ENCODE measurements at regions not wholly inside any gene's neighbourhood (a gene's known extent, or its start where the extent isn't known, plus 50 kb on each side); places are given as distances from the start of the nearest gene placed in this dataset.

DNA sequence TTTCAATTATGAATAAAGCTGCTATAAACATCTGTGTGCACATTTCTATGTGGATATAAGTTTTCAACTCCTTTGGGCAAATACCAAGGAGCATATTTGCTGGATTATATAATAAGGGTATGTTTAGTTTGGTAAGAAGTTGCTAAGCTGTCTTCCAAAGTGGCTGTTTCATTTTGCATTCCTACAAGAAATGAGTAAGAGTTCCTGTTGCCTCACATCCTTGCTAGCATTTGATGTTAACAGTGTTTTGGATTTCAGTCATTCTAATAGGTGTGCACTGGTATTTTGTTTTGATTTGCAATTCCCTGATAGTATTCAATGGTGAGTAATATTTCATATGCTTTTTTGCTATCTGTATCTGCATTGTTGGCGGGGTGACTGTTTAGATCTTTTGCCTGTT lies 120.7 kb upstream of the MDFIC2 start (continued):
- TF ChIP-seq SMC3 (conservative IDR thresholded peaks at IDR 0.05; ENCODE audit: poor library complexity): no peak

GRCh38 chr3:70431911-70432310 lies 119.5 kb upstream of the MDFIC2 start:
- Histone ChIP-seq H2AFZ (ENCODE audit: low read depth, low read length) (no peak overlapping the region), H4K20me1 (ENCODE audit: insufficient read depth) (no peaks in the 10 kb centered on the region), H3K27me3 (ENCODE audit: insufficient read depth, low read depth, low read length) (no peaks in the 10 kb centered on the region), H3K4me2 (ENCODE audit: low read length) (no peak overlapping the region), H3K9me2 (ENCODE audit: insufficient read depth, low read length) (no peaks in the 10 kb centered on the region), H3K79me2 (replicated peaks; ENCODE audit: insufficient read depth, low read length) (no peaks in the 10 kb centered on the region), H3K4me3 (ENCODE audit: low read length) (no peak overlapping the region), H3K27ac (ENCODE audit: low read length) (no peak overlapping the region), H3K9me3 (ENCODE audit: low read length) (no peaks in the 10 kb centered on the region), H3K9ac (ENCODE audit: low read length) (no peak overlapping the region), H3K36me3 (ENCODE audit: insufficient read depth, low read length) (no peaks in the 10 kb centered on the region), H3F3A (ENCODE audit: insufficient read depth, low read length, poor library complexity, severe bottlenecking) (no peaks in the 10 kb centered on the region)
- TF ChIP-seq POLR2AphosphoS5 (IDR thresholded peaks at IDR 0.05) (no peak), CTCF (IDR thresholded peaks at IDR 0.05; ENCODE audit: poor library complexity, severe bottlenecking) (no peak), EZH2 (IDR thresholded peaks at IDR 0.05; ENCODE audit: borderline replicate concordance, insufficient read depth, low read length, poor library complexity, severe bottlenecking) (no peak), SMC3 (conservative IDR thresholded peaks at IDR 0.05; ENCODE audit: poor library complexity) (no peak), EP300 (conservative IDR thresholded peaks at IDR 0.05; ENCODE audit: poor library complexity, severe bottlenecking) (no peak), RAD21 (conservative IDR thresholded peaks at IDR 0.05) (no peak), MXI1 (conservative IDR thresholded peaks at IDR 0.05; ENCODE audit: poor library complexity, severe bottlenecking) (no peak), TAF1 (IDR thresholded peaks at IDR 0.05; ENCODE audit: low read depth) (no peak)
- TF ChIP-seq, protein P1, sequence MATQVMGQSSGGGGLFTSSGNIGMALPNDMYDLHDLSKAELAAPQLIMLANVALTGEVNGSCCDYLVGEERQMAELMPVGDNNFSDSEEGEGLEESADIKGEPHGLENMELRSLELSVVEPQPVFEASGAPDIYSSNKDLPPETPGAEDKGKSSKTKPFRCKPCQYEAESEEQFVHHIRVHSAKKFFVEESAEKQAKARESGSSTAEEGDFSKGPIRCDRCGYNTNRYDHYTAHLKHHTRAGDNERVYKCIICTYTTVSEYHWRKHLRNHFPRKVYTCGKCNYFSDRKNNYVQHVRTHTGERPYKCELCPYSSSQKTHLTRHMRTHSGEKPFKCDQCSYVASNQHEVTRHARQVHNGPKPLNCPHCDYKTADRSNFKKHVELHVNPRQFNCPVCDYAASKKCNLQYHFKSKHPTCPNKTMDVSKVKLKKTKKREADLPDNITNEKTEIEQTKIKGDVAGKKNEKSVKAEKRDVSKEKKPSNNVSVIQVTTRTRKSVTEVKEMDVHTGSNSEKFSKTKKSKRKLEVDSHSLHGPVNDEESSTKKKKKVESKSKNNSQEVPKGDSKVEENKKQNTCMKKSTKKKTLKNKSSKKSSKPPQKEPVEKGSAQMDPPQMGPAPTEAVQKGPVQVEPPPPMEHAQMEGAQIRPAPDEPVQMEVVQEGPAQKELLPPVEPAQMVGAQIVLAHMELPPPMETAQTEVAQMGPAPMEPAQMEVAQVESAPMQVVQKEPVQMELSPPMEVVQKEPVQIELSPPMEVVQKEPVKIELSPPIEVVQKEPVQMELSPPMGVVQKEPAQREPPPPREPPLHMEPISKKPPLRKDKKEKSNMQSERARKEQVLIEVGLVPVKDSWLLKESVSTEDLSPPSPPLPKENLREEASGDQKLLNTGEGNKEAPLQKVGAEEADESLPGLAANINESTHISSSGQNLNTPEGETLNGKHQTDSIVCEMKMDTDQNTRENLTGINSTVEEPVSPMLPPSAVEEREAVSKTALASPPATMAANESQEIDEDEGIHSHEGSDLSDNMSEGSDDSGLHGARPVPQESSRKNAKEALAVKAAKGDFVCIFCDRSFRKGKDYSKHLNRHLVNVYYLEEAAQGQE (IDR thresholded peaks at IDR 0.05; ENCODE audit: borderline replicate concordance): no peak

DNA sequence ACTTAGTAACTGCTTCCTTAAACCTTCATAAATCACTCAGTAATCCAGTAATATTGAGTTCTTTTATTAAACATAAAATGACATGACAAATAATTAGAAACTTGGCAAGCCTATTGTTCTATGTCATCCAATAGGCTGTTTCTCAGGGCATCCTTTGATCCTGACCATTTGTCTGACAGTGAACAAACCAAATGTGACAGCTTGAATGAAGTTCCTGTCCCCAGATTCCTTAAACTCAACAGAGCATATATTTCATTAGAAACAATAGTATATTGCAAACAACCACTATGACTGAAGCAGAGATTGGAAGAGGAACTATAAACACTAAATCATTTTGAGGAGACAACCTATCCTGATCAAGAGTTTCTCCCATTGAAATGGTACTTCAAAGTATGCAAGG lies 113.6 kb upstream of the MDFIC2 start:
- no peak overlapping the region for H3K4me3 ChIP-seq (ENCODE audit: low read length)
- H3K36me3 ChIP-seq (ENCODE audit: insufficient read depth, low read length): no peaks in the 10 kb centered on the region
- H3K9me2 ChIP-seq (ENCODE audit: insufficient read depth, low read length): no peaks in the 10 kb centered on the region
- no peak overlapping the region for H2AFZ ChIP-seq (ENCODE audit: low read depth, low read length)
- no peak overlapping the region for H3K4me2 ChIP-seq (ENCODE audit: low read length)
- no peaks in the 10 kb centered on the region for H3K9me3 ChIP-seq (ENCODE audit: low read length)
- H3K79me2 ChIP-seq (replicated peaks; ENCODE audit: insufficient read depth, low read length): no peaks in the 10 kb centered on the region
- no peaks in the 10 kb centered on the region for H4K20me1 ChIP-seq (ENCODE audit: insufficient read depth)
- H3F3A ChIP-seq (ENCODE audit: insufficient read depth, low read length, poor library complexity, severe bottlenecking): no peaks in the 10 kb centered on the region
- TF ChIP-seq EZH2 (IDR thresholded peaks at IDR 0.05; ENCODE audit: borderline replicate concordance, insufficient read depth, low read length, poor library complexity, severe bottlenecking): no peak
- no peak for TF ChIP-seq MXI1 (conservative IDR thresholded peaks at IDR 0.05; ENCODE audit: poor library complexity, severe bottlenecking)
- H3K27ac ChIP-seq (ENCODE audit: low read length): no peak overlapping the region
- no peaks in the 10 kb centered on the region for H3K27me3 ChIP-seq (ENCODE audit: insufficient read depth, low read depth, low read length)
- H3K9ac ChIP-seq (ENCODE audit: low read length): no peak overlapping the region

Data from neural cell (in vitro differentiated cells).